Mesendoderm (in vitro differentiated cells): ENCODE measurements at regions not wholly inside any gene's neighbourhood (a gene's known extent, or its start where the extent isn't known, plus 50 kb on each side); places are given as distances from the start of the nearest gene placed in this dataset.
"Not testable (repeated sequence)": the region's sequence is repeated elsewhere in the genome, so short reads cannot be mapped to it uniquely, and the experiment has no call there.

Experiments used
- DNase-seq: peaks from one replicate; pipeline ENCODE4 v3.0.0; 2013
- H2AK5ac ChIP-seq: 2 replicates; pipeline ENCODE4 v1.6.1; 2013; ENCODE audit warnings: low read length, inconsistent platforms
- H2BK120ac ChIP-seq: 2 replicates; pipeline ENCODE4 v1.6.1; 2013; ENCODE audit warnings: low read depth, mild to moderate bottlenecking, low read length, moderate library complexity, mixed read lengths
- H2BK15ac ChIP-seq: replicated peaks from 2 replicates; pipeline ENCODE4 v1.6.1; 2013; ENCODE audit warnings: low read depth, mild to moderate bottlenecking, moderate library complexity
- H2BK5ac ChIP-seq: 2 replicates; pipeline ENCODE4 v1.6.1; 2013; ENCODE audit warnings: low read length, inconsistent platforms
- H3K18ac ChIP-seq: 2 replicates; pipeline ENCODE4 v1.6.1; 2013; ENCODE audit warnings: mild to moderate bottlenecking, low read length, mixed read lengths
- H3K23ac ChIP-seq: one replicate; pipeline ENCODE4 v1.6.1; 2013; ENCODE audit warnings: low read length
- H3K27ac ChIP-seq: 2 replicates; pipeline ENCODE4 v1.5.1; 2013; ENCODE audit warnings: low read depth, mild to moderate bottlenecking, inconsistent platforms, low read length, moderate library complexity
- H3K27me3 ChIP-seq: 2 replicates; pipeline ENCODE4 v1.6.1; 2013; ENCODE audit warnings: low read length, control low read depth, mild to moderate bottlenecking, inconsistent platforms; ENCODE audit not compliant: insufficient read depth, poor library complexity
- H3K36me3 ChIP-seq: 2 replicates; pipeline ENCODE4 v1.6.1; 2013; ENCODE audit warnings: low read length, inconsistent platforms; ENCODE audit not compliant: control insufficient read depth, insufficient read depth
- H3K4ac ChIP-seq: one replicate; pipeline ENCODE4 v1.6.1; 2013; ENCODE audit warnings: low read depth, mild to moderate bottlenecking, low read length, moderate library complexity
- H3K4me1 ChIP-seq: 2 replicates; pipeline ENCODE4 v1.6.1; 2013; ENCODE audit warnings: low read depth, low read length, inconsistent platforms; ENCODE audit not compliant: control insufficient read depth
- H3K4me2 ChIP-seq: 2 replicates; pipeline ENCODE4 v1.6.1; 2013; ENCODE audit warnings: low read length
- H3K4me3 ChIP-seq: 2 replicates; pipeline ENCODE4 v1.5.1; 2013; ENCODE audit warnings: mild to moderate bottlenecking, low read length
- H3K56ac ChIP-seq: one replicate; pipeline ENCODE4 v1.6.1; 2013; ENCODE audit warnings: low read length
- H3K79me1 ChIP-seq: 2 replicates; pipeline ENCODE4 v1.6.1; 2013; ENCODE audit warnings: low read length, inconsistent platforms
- H3K79me2 ChIP-seq: 2 replicates; pipeline ENCODE4 v1.6.1; 2013; ENCODE audit warnings: mild to moderate bottlenecking, low read length; ENCODE audit not compliant: control insufficient read depth, insufficient read depth
- H3K9ac ChIP-seq: 2 replicates; pipeline ENCODE4 v1.6.1; 2013; ENCODE audit warnings: low read length, inconsistent platforms
- H4K5ac ChIP-seq: one replicate; pipeline ENCODE4 v1.6.1; 2013; ENCODE audit warnings: low read length
- H4K8ac ChIP-seq: one replicate; pipeline ENCODE4 v1.6.1; 2013; ENCODE audit warnings: low read depth, mild to moderate bottlenecking, control low read depth, low read length, moderate library complexity
- WGBS: extraction: QIAGEN DNeasy Blood & Tissue Kit; methylation state at CpG from one replicate; pipeline ENCODE4 v1.1.7; 2013; ENCODE audit warnings: low lambda C conversion rate, missing lambda C conversion rate; ENCODE audit not compliant: insufficient coverage; ENCODE audit errors: extremely low coverage; 5-methylcytosine and 5-hydroxymethylcytosine counted together

GRCh38 chr20:53776858-53777257 is 183.2 kb upstream of the ZNF217 start:
- no CpG with 5 or more reads among the region's 5 CpGs for WGBS
- no peaks in the 10 kb centered on the region for H3K79me2 ChIP-seq

GRCh38 chr20:53774461-53775203 is 181.0 kb upstream of the ZNF217 start:
- H3K27ac ChIP-seq = no peak overlapping the region
- no peak overlapping the region for H3K18ac ChIP-seq
- H3K4me2 ChIP-seq = no peak overlapping the region
- H3K56ac ChIP-seq = no peak overlapping the region
- no peaks in the 10 kb centered on the region for H3K27me3 ChIP-seq
- no peak overlapping the region for H3K9ac ChIP-seq
- no peak overlapping the region for H2BK120ac ChIP-seq
- WGBS = no CpG with 5 or more reads among the region's 9 CpGs
- H2BK15ac ChIP-seq = no peak overlapping the region
- no peak overlapping the region for H3K4ac ChIP-seq
- no peak overlapping the region for H3K23ac ChIP-seq
- H3K79me1 ChIP-seq = no peaks in the 10 kb centered on the region
- H2AK5ac ChIP-seq = no peak overlapping the region
- H3K4me3 ChIP-seq = no peak overlapping the region
- H3K4me1 ChIP-seq = no peaks in the 10 kb centered on the region
- no peak overlapping the region for H4K5ac ChIP-seq
- H2BK5ac ChIP-seq = no peak overlapping the region
- H4K8ac ChIP-seq = no peak overlapping the region
- no peaks in the 10 kb centered on the region for H3K36me3 ChIP-seq
- H3K79me2 ChIP-seq = no peaks in the 10 kb centered on the region
- no peak for DNase-seq

More at GRCh38 chr20:53776858-53777257, 183.2 kb upstream of the ZNF217 start:
- Histone ChIP-seq H3K4me1 (no peaks in the 10 kb centered on the region), H3K79me1 (no peaks in the 10 kb centered on the region), H4K8ac (no peak overlapping the region), H3K9ac (no peak overlapping the region), H3K4me2 (no peak overlapping the region), H3K27ac (no peak overlapping the region), H2BK5ac (no peak overlapping the region), H3K56ac (no peak overlapping the region), H2BK120ac (no peak overlapping the region), H3K27me3 (no peaks in the 10 kb centered on the region), H3K36me3 (no peaks in the 10 kb centered on the region), H3K23ac (no peak overlapping the region), H3K18ac (no peak overlapping the region), H3K4me3 (no peak overlapping the region), H4K5ac (no peak overlapping the region), H3K4ac (no peak overlapping the region), H2AK5ac (no peak overlapping the region), H2BK15ac (no peak overlapping the region)
- DNase-seq = no peak

DNA sequence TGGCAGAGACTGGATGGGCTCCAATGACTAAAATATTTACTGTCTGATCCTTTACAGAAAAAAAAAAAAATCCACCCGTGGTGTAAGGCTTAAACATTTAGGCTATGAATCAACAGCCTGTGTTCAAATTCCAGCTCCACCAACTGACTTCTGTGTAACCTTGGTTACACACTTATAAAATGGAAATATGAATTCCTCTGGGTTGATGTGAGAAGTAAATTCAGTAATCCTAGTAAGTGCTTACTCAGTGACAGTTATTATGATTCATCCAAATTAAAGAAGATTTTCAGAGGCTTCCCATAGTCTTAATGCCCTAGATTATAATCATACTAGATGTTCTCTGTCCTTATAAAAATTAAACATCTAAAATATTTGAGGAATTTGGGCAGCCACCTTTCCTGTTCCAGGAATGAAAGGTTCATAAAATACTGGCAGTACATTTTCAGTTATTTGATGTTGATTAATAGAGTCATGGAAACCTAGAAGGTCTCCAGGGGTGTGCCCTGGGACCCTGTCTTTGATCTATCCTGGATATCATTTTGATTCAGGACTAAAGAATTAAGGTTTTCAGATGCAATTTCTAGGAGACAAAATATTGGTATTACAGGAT is 180.3 kb upstream of the ZNF217 start:
- no peaks in the 10 kb centered on the region for H3K79me2 ChIP-seq
- H3K56ac ChIP-seq = no peak overlapping the region
- no peak overlapping the region for H4K8ac ChIP-seq
- H2BK120ac ChIP-seq = no peak overlapping the region
- WGBS = no CpG with 5 or more reads among the region's 1 CpG
- H3K36me3 ChIP-seq = no peaks in the 10 kb centered on the region
- DNase-seq = no peak
- no peak overlapping the region for H2AK5ac ChIP-seq
- no peak overlapping the region for H3K23ac ChIP-seq
- H3K9ac ChIP-seq = no peak overlapping the region
- H3K4me1 ChIP-seq = no peaks in the 10 kb centered on the region
- no peak overlapping the region for H3K4ac ChIP-seq
- no peaks in the 10 kb centered on the region for H3K27me3 ChIP-seq
- no peak overlapping the region for H4K5ac ChIP-seq
- H3K4me2 ChIP-seq = no peak overlapping the region
- H3K4me3 ChIP-seq = no peak overlapping the region
- no peak overlapping the region for H3K18ac ChIP-seq
- H3K27ac ChIP-seq = no peak overlapping the region
- no peaks in the 10 kb centered on the region for H3K79me1 ChIP-seq
- no peak overlapping the region for H2BK15ac ChIP-seq
- no peak overlapping the region for H2BK5ac ChIP-seq

DNA sequence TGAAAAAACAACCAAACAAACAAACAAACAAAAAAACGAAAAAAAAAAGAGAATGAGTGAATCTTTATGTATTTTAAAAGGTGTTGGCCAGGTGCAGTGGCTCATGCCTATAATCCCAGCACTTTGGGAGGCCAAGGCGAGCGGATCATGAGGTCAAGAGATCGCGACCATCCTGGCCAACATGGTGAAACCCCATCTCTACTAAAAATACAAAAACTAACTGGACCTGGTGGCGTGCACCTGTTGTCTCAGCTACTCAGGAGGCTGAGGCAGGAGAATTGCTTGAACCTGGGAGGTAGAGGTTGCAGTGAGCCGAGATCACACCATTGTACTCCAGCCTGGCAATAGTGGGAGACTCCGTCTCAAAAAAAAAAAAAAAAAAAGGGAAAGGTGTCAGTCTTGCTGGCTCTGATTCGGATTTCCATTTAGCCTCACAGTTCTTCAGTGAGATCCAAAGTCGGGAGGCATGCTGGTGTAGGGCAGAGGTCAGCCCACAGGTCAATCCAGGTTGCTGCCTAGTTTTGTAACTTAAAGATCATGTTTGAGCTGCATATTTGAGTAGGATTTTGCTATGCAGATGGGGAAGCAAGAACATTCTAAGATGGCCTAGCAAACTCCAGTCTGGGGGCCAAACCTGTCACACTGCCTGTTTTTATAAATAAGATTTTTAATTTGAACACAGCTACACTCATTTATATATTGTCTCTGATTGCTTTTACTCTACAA is 179.6 kb upstream of the ZNF217 start:
- DNase-seq, H2AK5ac ChIP-seq, H3K79me2 ChIP-seq, H3K4ac ChIP-seq, H4K5ac ChIP-seq, H3K9ac ChIP-seq, H3K56ac ChIP-seq, H3K36me3 ChIP-seq, H3K18ac ChIP-seq, H3K4me2 ChIP-seq, H3K27ac ChIP-seq, H4K8ac ChIP-seq, H3K4me3 ChIP-seq, H2BK5ac ChIP-seq, H2BK120ac ChIP-seq, H3K4me1 ChIP-seq, H3K79me1 ChIP-seq, H3K27me3 ChIP-seq, H3K23ac ChIP-seq, H2BK15ac ChIP-seq: not testable (repeated sequence)
- no CpG with 5 or more reads among the region's 10 CpGs for WGBS

GRCh38 chr20:53769041-53769440 is 175.4 kb upstream of the ZNF217 start:
- H3K79me1 ChIP-seq = no peaks in the 10 kb centered on the region
- H3K4me3 ChIP-seq = no peak overlapping the region
- H4K8ac ChIP-seq = no peak overlapping the region
- H3K23ac ChIP-seq = no peak overlapping the region
- no peaks in the 10 kb centered on the region for H3K36me3 ChIP-seq
- H4K5ac ChIP-seq = no peak overlapping the region
- no peak overlapping the region for H3K27ac ChIP-seq
- H3K27me3 ChIP-seq = no peaks in the 10 kb centered on the region
- H3K9ac ChIP-seq = no peak overlapping the region
- no peak overlapping the region for H2AK5ac ChIP-seq
- no peak overlapping the region for H2BK120ac ChIP-seq
- H3K18ac ChIP-seq = no peak overlapping the region
- DNase-seq = no peak
- no peak overlapping the region for H3K4ac ChIP-seq
- H3K79me2 ChIP-seq = no peaks in the 10 kb centered on the region
- H3K4me2 ChIP-seq = no peak overlapping the region
- no peak overlapping the region for H2BK5ac ChIP-seq
- no peak overlapping the region for H2BK15ac ChIP-seq
- WGBS = no CpG with 5 or more reads among the region's 5 CpGs
- H3K4me1 ChIP-seq = no peaks in the 10 kb centered on the region
- no peak overlapping the region for H3K56ac ChIP-seq
